ENCODE measurements at regions not wholly inside any gene's neighbourhood (a gene's known extent, or its start where the extent isn't known, plus 50 kb on each side); places are given as distances from the start of the nearest gene placed in this dataset.

GRCh38 chr9:136599811-136600660, 54.2 kb upstream of the NOTCH1 start:
- no peak overlapping the region for H3K9ac ChIP-seq (ENCODE audit: control insufficient read depth, insufficient read depth, low read length)
- no peak for FAIRE-seq
- no peak overlapping the region for H3K4me3 ChIP-seq
- no peaks in the 10 kb centered on the region for H3K79me2 ChIP-seq (ENCODE audit: control insufficient read depth, insufficient read depth, low read length)
- no peak overlapping the region for H3K27ac ChIP-seq (ENCODE audit: control insufficient read depth, insufficient read depth)
- no peaks in the 10 kb centered on the region for H4K20me1 ChIP-seq (ENCODE audit: control insufficient read depth, insufficient read depth)
- no peak for DNase-seq (ENCODE audit: low read depth, low spot score)
- no peak overlapping the region for H3K4me2 ChIP-seq (ENCODE audit: control insufficient read depth, insufficient read depth)
- ATAC-seq: no peak
- ChIA-PET RAD21 (ENCODE audit: unreplicated experiment) (no interaction called here), POLR2A (no interaction called here), CTCF (interaction anchor here (0.7 kb wide), 1 partner anchor 999 kb away, joined by 4 read pairs; no protein-coding TSS in a partner anchor), SMC1A (ENCODE audit: uncharacterized antibody, unreplicated experiment) (no interaction called here)
- in situ Hi-C loops (cut with MboI) (no loop called here), intact Hi-C loops (cut with micrococcal nuclease; ENCODE audit: unreplicated experiment) (no loop called here)
- H2AFZ ChIP-seq (ENCODE audit: control insufficient read depth, low read depth, low read length): no peak overlapping the region
- no TSS peak for BruUV-seq (replicated peaks)
- WGBS (ENCODE audit: insufficient coverage, insufficient replicate concordance, low lambda C conversion rate, missing lambda C conversion rate): 58% methylated on average over 27 of the region's 29 CpGs
- no peaks in the 10 kb centered on the region for H3K36me3 ChIP-seq (ENCODE audit: control insufficient read depth in 2 of 2, insufficient read depth in 2 of 2, low read length in 1 of 2)
- no peaks in the 10 kb centered on the region for H3K4me1 ChIP-seq (ENCODE audit: control insufficient read depth, insufficient read depth, low read length)
- no peak for TF ChIP-seq SP1 (IDR thresholded peaks at IDR 0.05; ENCODE audit: low read depth, low read length)
- TF ChIP-seq MLLT1 (IDR thresholded peaks at IDR 0.05): no peak
- TF ChIP-seq RBBP5 (conservative IDR thresholded peaks at IDR 0.05): no peak
- TF ChIP-seq ZBTB33 (IDR thresholded peaks at IDR 0.05): no peak
- no peak for TF ChIP-seq WRNIP1 (IDR thresholded peaks at IDR 0.05; ENCODE audit: borderline replicate concordance, low read depth, low read length)
- no peak for TF ChIP-seq ELK1 (IDR thresholded peaks at IDR 0.05; ENCODE audit: low read depth, low read length)
- TF ChIP-seq RUNX3 (IDR thresholded peaks at IDR 0.05; ENCODE audit: low read length): no peak
- no peak for TF ChIP-seq STAT1 (conservative IDR thresholded peaks at IDR 0.05)
- TF ChIP-seq EZH2 (IDR thresholded peaks at IDR 0.05; ENCODE audit: borderline replicate concordance, control insufficient read depth, low read depth, low read length): no peak
- no peak for TF ChIP-seq SREBF1 (IDR thresholded peaks at IDR 0.05; ENCODE audit: low read length)
- no peak for TF ChIP-seq POLR2A (IDR thresholded peaks at IDR 0.05; ENCODE audit: low read depth, low read length)
- TF ChIP-seq SMARCA5 (IDR thresholded peaks at IDR 0.05): no peak
- no peak for TF ChIP-seq JUND (IDR thresholded peaks at IDR 0.05; ENCODE audit: low read depth, low read length)
- no peak for TF ChIP-seq BCLAF1 (IDR thresholded peaks at IDR 0.05)
- no peak for TF ChIP-seq SUZ12 (IDR thresholded peaks at IDR 0.05; ENCODE audit: unreplicated experiment)
- TF ChIP-seq TCF7 (IDR thresholded peaks at IDR 0.05; ENCODE audit: borderline replicate concordance): no peak
- no peak for TF ChIP-seq POLR2AphosphoS2 (IDR thresholded peaks at IDR 0.05; ENCODE audit: low read depth, low read length)
- TF ChIP-seq MTA2 (IDR thresholded peaks at IDR 0.05; ENCODE audit: low read depth): no peak
- TF ChIP-seq MTA3 (IDR thresholded peaks at IDR 0.05; ENCODE audit: borderline replicate concordance, low read length): no peak
- H3K9me3 ChIP-seq (replicated peaks; ENCODE audit: control insufficient read depth, insufficient read depth, low read length): no peaks in the 10 kb centered on the region
- H3K27me3 ChIP-seq (replicated peaks in 1 of 2; ENCODE audit: control insufficient read depth in 2 of 2, insufficient read depth in 2 of 2, low read length in 1 of 2): peaks cover 0 to 2% of the 10 kb centered on the region in 2 experiments; a peak in 2 of 4 replicates
